CD1c-positive myeloid dendritic cell (primary cell): ENCODE measurements at regions not wholly inside any gene's neighbourhood (a gene's known extent, or its start where the extent isn't known, plus 50 kb on each side); places are given as distances from the start of the nearest gene placed in this dataset.
"Not testable (repeated sequence)": the region's sequence is repeated elsewhere in the genome, so short reads cannot be mapped to it uniquely, and the experiment has no call there.

Experiments used
- DNase-seq: peaks from one replicate; pipeline ENCODE4 v3.0.0-alpha.2; 2016; ENCODE audit errors: extremely low spot score

DNA sequence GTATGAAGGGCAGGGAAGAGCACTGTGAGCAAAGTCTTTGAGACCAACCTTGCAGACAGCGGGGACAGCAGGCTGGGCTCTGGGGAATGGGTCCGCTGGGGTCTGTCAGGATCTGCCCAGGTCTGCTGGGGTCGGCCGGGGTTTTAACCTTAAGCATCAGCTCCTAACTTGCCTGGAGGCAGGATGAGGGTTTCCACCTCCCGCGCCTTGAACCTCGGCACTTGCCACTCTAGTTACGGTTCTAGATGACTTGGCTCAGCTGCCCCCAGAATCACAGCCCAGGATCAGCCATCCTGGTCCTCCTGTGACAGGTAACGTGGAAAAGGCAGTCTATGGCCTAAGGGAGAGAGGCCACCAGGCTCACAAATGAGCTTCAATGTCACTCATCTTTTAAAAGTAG is 50.4 kb upstream of the CACUL1 start:
- no peak for DNase-seq

DNA sequence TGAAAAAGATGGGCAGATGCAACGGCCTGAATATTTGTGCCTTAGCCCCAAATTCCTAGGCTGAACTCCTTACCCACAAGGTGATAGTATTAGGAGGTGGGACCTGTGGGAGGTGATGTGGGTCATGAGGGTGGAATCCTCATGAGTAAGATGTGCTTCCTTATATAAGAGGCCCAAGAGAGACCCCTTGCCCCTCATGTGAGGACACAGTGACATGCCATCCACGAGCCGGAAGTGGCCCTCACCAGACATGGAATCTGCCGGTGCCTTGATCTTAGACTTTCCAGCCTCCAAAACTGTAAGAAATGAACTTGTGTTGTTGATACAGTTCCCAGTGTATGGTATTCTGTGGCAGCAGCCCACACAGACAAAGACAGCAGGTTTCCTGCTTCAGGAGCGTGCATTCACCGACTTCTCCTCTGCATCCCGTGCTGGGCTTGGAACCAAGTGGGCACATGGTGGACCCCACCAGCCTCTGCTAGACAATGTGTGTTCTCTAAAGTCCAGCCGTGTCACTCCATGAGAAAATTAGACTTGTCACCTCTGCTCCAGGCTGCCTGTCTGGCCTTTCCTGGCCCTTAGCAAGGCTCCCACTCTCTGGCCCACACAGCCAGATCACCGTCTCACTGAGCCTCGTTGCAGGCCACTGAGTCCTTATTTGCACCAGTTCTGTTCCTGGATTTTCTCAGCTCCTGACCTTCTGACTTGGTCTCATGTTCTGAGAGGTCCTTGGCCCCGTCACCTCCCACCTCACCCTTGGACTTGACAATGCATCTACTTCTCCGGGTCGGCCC is 52.9 kb upstream of the CACUL1 start:
- no peak for DNase-seq

DNA sequence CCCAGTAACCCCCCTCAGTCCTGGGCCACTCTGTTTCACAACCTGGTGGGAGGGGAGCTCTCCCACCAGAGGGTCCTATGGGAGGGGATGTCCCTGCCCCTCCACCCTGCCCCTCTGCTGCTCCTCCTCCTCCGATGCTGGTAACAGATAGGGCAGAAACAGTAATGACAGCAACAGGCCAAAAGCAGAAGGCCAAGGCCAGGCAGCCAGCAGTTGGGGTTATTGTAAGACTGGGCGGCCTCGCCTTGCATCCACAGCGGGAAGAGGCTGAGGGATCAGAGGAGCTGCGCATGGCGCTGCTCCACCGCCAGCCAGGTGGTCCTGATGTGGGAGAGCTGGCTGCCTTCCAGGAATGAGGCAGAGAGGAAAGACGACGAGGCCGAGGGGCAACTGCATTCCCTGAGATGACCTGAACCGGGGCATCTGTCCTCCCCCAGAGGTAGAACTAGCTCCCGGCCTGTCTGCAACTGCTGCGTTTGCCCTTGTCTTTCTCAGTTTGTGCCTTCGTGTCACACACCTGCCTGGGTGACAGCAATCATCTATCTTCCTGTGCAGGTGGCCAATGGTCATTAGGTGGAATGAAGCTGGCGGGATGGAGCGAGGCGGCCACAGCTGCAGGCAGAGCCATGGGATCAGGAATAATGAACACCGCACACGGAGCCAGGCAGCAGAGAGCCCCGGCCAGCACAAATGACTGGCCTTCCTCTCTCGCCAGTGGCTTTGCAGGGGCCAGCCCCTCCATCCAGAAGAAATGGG is 54.0 kb upstream of the CACUL1 start:
- DNase-seq, result no peak

DNA sequence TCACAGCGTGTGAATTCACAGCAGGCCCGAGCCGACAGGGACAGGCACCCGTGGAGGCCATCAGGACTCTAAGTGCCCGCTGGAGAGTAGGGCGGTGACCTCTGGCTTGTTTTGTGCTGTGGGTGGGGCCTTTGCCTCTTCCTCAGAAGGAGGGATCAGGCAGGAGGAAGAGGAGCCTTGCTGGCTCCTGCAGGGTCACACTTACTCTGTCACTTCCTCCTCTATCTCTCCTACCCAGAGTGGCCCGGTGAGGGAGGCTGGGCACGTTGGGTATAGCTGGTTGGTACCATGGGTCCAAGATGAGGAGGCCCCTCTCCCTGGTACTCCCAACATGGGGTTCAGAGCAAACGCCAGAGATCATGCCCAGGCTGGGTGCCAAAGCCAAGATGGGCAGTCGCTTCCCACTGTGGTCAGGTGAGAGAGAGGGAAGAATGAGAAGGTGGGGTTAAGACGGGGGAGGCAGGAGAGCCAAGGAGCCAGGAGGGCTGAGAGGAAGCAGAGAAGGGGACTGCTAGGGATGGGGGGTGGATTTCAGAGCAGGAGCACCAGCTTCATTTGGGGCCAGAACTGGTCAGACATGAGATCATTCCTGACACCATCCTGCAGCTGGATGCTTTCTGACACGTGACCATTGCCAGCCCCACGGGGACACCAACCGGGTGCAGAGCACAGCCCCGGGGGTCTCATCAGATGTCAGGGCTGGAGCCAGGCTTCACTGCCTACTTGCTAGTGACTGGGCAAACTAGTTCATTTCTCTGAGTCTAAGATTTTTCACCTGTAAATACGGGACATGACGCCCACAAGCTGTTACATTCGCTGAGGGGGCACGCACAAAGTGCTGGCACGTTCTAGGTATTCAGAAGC is 54.8 kb upstream of the CACUL1 start:
- DNase-seq, result no peak

DNA sequence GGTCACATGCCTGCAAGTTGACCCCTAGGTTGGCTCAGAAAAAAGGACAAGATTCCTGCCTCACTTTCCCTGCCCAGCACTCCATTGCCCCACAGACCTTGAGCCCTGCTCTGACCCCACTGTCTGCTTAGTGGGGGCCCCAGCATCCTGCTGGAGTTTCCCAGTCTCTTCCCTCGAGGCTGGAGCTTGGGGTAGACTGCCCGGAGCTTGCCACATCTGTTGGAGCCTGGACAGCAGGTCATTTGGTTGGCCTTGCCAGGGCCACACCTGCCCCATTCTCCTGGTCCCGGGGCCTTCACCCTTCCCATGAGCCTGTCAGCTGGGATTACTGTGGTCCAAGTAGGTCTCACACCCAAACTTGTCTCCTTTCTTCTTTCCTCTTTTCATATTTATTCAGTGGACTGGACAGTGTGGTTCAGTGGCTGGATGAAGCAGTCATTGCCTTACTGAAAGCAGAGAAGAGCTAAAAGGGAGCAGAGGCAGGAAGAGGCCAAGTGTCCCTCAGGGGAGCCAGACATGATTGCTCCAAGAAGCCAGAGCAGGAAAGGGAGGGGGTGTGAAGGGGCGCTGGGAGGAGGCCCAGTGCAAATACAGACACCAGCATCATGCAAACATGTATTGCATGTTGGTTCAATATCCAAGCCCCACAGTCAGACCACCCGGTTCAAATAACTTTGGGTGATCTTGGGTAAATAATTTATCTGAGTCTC is 56.2 kb upstream of the CACUL1 start:
- DNase-seq, result no peak

GRCh38 chr10:118811675-118812392 is 57.1 kb upstream of the CACUL1 start:
- no peak for DNase-seq

GRCh38 chr10:118812393-118812740 is 57.6 kb upstream of the CACUL1 start:
- no peak for DNase-seq

DNA sequence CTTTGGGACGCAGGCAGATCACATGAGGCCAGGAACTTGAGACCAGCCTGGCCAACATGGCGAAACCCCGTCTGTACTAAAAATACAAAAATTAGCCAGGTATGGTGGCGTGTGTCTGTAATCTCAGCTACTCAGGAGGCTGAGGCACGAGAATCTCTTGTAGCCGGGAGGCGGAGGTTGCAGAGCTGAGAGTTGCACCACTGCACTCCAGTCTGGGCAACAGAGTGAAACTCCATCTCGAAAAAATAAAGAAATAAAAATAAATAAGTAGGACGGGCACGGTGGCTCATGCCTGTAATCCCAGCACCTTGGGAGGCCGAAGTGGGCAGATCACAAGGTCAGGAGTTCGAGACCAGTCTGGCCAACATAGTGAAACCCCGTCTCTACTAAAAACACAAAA is 58.2 kb upstream of the CACUL1 start:
- not testable (repeated sequence) for DNase-seq

GRCh38 chr10:118816471-118817168 is 61.9 kb upstream of the CACUL1 start:
- DNase-seq, result no peak

DNA sequence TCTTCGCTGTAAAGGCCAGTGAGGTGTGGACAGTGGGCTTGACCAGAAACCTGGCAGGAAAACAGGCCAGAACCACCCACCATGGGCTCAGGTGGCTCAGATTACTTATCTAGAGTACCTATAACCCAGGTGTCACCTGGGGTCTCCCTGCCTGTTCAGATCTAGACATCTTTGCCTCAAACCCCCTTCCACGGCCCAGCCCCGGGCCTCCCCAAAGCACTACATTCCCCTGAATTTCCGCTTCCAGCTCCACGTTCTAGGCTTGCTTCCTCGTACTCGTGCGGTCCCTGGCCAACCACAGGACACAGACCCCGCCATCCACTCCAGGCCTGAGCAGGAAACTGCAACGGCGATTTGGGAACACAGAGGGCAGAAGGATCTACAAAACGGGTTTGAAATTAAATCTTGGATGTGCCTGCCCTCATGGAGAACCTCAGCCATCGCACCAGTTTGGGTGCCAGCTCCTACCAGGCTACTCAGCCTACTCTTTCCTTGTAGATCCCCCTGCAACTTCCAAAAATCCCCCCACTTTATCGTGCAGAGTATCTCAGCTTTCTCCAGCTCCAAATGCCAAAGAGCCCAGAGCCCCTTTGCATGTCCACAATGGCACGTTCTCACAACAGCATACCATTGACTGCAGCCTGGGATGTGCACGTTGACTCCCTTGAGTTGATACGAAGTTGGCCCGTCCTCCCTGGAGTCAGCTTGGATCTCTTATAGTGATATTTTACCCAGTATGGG is 62.7 kb upstream of the CACUL1 start:
- DNase-seq, result no peak

DNA sequence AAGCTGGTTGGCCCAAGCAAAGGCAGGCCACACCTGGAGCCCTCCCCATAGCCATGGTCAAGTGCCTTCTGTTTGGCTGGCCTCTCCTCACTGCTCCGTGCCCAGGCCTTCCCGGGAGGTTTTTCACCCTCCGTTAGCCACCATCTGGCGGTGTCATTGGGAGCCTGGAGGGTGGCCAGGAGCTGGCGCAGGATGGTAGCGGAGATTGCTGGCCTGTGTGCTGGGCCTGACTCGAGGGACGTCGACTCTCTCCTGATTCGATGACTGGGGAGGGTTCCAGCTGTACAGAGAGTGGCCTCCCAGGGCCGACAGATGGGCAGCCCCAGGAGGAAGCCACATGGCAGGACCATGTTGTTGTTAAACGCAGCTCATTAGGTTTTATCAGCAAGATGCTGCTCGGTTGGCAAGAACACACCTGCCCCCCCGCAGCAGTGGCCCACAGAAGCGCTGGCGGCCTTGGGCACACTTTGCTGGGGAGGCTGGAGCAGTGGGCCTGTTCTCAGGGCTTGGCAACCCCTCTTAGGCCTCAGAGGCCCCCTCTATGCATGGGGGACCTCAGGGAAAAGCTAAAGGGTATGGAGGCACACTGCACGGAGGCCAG is 64.0 kb upstream of the CACUL1 start:
- DNase-seq, result no peak

DNA sequence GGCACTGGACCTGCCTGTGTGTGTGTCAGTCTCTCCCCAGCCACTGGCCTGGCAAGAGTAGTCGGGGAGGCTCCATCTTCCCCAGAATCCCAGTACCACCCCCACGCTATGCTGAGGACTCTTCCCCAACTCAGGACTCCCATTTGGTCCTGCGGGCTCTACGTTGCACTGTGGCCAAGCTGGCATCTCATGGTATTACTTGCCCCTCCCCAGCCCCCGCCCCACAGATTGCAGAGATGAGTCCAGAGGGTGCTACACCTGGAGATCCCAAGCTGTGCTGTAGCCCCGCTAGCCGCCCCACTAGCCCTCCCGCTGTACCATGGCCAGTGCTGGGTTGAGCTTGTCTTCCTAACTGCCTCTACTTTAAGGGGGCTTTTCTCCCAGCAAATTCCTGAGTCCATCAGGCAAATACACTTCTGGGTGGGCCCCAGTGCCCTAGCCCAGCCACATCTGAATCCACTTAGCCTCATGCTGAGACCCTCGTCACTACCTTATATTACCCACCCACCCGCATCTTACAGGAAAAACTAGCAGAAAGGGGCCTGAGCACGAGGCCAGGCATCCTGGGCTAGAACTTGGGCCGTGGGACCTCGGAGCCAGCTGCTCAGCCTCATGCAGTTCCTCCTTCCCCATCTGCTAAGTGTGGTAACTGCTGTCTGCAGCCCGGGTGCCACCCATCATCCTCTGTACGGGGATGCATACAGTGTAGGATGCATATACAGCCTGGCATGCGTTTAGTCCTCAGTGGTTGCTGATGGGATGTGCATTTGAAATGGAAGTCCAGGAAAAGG is 65.8 kb upstream of the CACUL1 start:
- no peak for DNase-seq

DNA sequence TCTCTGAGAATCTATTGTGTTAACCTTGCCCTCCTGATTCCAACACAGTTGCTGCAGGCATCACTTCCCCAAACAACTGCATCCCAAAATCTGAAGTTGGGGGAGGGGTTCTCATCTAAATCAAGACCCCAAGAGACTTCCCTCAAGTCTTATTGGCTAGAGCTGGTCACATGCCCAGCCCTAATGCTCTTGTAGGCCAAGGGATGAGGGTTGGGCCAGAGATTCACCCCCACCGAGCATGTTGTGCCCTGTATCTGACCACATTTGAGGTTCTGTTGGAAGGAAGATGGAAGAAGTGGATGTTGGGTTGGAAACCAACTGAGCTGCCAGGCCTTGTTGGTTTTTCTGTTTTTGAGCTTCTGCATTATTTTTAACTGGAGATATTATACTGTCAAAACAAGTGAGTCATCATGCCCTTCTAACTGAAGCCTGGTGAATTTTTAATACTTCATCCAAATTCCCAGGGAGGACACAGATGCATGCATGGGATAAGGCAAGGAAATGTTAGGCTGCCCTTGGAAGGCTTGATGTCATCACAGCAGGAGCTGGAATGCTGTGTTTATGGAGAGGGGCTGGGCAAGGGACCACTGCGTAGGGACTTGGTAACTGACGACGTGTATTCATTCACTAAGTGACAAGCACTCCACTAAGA is 68.6 kb upstream of the CACUL1 start:
- DNase-seq, result no peak

GRCh38 chr10:118827053-118827452 is 72.3 kb upstream of the CACUL1 start:
- no peak for DNase-seq

DNA sequence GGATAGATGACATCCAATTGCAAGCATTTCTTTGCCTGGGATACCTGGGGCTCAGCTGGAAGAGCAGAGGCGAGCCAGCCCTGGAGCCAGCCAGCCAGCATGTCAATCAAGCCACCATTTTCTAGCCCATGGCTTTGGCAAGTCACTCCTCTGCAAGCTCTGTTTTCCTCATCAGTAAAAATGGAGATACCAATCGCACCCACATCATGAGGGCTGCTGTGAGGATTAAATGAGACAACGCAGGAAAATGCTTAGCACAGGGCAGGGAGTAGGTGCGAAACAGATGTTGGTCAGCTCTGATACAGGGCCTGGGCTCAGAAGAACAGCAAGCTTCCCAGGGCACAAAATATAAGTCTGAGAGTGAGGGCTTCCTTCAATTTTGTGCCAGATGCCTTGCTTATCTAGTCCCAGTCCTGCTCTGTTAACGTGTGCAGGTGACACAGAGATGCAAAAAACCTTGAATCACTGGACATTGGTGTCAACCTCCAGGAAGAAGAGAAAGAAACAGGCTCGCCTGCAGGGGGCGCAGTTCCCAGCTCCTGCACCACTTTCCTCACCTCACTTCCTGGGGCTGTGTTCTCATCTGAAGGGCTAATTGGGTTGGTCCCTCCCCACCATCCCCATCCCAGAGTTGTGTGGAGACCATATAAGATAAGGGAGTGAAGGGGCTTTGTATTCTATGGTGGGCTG is 72.8 kb upstream of the CACUL1 start:
- DNase-seq, result no peak

DNA sequence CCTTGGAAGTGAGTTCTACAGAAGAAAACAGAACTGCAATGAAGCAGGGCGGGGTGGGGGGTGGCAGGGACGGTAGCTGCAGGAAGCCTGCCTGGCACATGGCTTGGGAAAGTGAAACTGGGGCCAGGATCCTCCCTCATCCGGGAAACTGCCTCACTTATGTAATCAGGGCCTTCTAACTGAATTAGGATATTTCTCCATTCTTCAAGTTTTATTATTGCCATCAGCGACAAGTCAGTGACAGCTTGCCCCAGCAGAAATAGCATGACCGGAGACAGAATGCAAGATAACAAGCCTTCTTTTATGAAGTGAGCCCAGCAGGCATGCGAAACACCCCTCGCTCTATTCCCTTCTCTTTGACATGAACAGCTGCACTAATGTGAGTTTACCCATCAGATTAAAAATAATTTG is 77.5 kb upstream of the CACUL1 start:
- peak; percentile 56 for DNase-seq

DNA sequence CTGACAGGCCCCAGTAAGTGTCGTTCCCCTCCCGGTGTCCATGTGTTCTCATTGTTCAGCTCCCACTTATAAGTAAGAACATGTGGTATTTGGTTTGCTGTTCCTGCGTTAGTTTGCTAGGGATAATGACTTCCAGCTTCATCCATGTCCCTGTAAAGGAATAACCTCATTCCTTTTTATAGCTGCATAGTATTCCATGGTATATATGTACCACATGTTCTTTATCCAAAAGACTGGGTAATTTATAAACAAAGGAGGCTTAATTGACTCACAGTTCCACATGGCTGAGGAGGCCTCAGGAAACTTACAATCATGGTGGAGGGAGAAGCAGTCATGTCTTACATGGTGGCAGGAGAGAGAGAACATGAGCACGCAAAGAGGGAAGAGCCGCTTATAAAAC is 79.6 kb upstream of the CACUL1 start:
- DNase-seq, result not testable (repeated sequence)
